Stomach (tissue), 4 donors: ENCODE measurements at regions not wholly inside any gene's neighbourhood (a gene's known extent, or its start where the extent isn't known, plus 50 kb on each side); places are given as distances from the start of the nearest gene placed in this dataset.

ENCODE experiments used
- CTCF ChIP-seq, 7 experiments: fragments of 450-650 bp in 4 of 7; fragments of 200-600 bp in 3 of 7; sonication (generic) in 3 of 7; IDR thresholded peaks; one replicate each; pipeline ENCODE4 v1.5.1; 2016 to 2019; ENCODE audit warnings: antibody characterized with exemption in 7 of 7, control low read depth in 2 of 7, mild to moderate bottlenecking in 1 of 7
- EP300 ChIP-seq: sonication (generic); formaldehyde crosslinking; IDR thresholded peaks from one replicate; pipeline ENCODE4 v1.6.1; 2017; ENCODE audit warnings: antibody characterized with exemption
- POLR2AphosphoS5 ChIP-seq, 3 donors: sonication (generic); formaldehyde crosslinking; IDR thresholded peaks; one replicate each; pipeline ENCODE4 v1.6.1; 2016; ENCODE audit warnings: antibody characterized with exemption in 3 of 3

GRCh38 chr14:25848601-25849000 is 749.2 kb downstream of the NOVA1 start:
- TF ChIP-seq CTCF (IDR thresholded peaks at IDR 0.05) (no peak), EP300 (no peak), POLR2AphosphoS5 (IDR thresholded peaks at IDR 0.05) (no peak)
